DOHH2 (cell line): ENCODE measurements at regions not wholly inside any gene's neighbourhood (a gene's known extent, or its start where the extent isn't known, plus 50 kb on each side); places are given as distances from the start of the nearest gene placed in this dataset.

Experiments used
- H3F3A ChIP-seq: fragments of 200-600 bp; sonication (generic), shearing (Covaris generic); 2 replicates; pipeline ENCODE4 v1.6.0; 2016; ENCODE audit warnings: antibody characterized with exemption, mild to moderate bottlenecking; ENCODE audit not compliant: control insufficient read depth, insufficient read depth
- H3K27ac ChIP-seq: fragments of 200-600 bp; sonication (generic); 2 replicates; pipeline ENCODE4 v1.5.1; 2014; ENCODE audit warnings: low read depth, mild to moderate bottlenecking, low read length, moderate library complexity
- H3K27me3 ChIP-seq: fragments of 200-600 bp; sonication (generic); 2 replicates; pipeline ENCODE4 v1.6.1; 2014; ENCODE audit warnings: mild to moderate bottlenecking, low read length, mixed read lengths; ENCODE audit not compliant: control insufficient read depth
- H3K36me3 ChIP-seq: fragments of 200-600 bp; sonication (generic); 2 replicates; pipeline ENCODE4 v1.6.1; 2014; ENCODE audit warnings: mild to moderate bottlenecking, low read length, moderate library complexity, mixed read lengths; ENCODE audit not compliant: control insufficient read depth
- H3K4me1 ChIP-seq: fragments of 200-600 bp; sonication (generic); 2 replicates; pipeline ENCODE4 v1.6.1; 2014; ENCODE audit warnings: mild to moderate bottlenecking, low read length, mixed read lengths; ENCODE audit not compliant: control insufficient read depth
- H3K4me2 ChIP-seq: fragments of 200-600 bp; sonication (generic); 2 replicates; pipeline ENCODE4 v1.6.0; 2014; ENCODE audit warnings: mild to moderate bottlenecking, low read length, moderate library complexity
- H3K4me3 ChIP-seq: fragments of 200-600 bp; sonication (generic); 2 replicates; pipeline ENCODE4 v1.5.1; 2014; ENCODE audit warnings: mild to moderate bottlenecking, low read length, mixed read lengths
- H3K79me2 ChIP-seq: fragments of 200-600 bp; sonication (generic); 2 replicates; pipeline ENCODE4 v1.6.1; 2014; ENCODE audit warnings: mild to moderate bottlenecking, low read length, mixed read lengths; ENCODE audit not compliant: control insufficient read depth
- H3K9me2 ChIP-seq: fragments of 200-600 bp; sonication (generic); replicated peaks from 2 replicates; pipeline ENCODE4 v1.6.1; 2014; ENCODE audit warnings: mild to moderate bottlenecking, low read length, mixed read lengths; ENCODE audit not compliant: control insufficient read depth
- H3K9me3 ChIP-seq: fragments of 200-600 bp; sonication (generic); 2 replicates; pipeline ENCODE4 v1.6.1; 2014; ENCODE audit warnings: antibody characterized with exemption, low read length, mixed read lengths; ENCODE audit not compliant: control insufficient read depth, insufficient read depth
- H4K20me1 ChIP-seq: fragments of 200-600 bp; sonication (generic); 2 replicates; pipeline ENCODE4 v1.6.0; 2014; ENCODE audit warnings: low read depth, mild to moderate bottlenecking, antibody characterized with exemption, low read length, moderate library complexity; ENCODE audit not compliant: control insufficient read depth, insufficient read depth
- CTCF ChIP-seq: fragments of 200-600 bp; sonication (generic); IDR thresholded peaks from one replicate; pipeline ENCODE4 v1.5.1; 2014; ENCODE audit warnings: antibody characterized with exemption, mild to moderate bottlenecking, low read depth, low read length; ENCODE audit not compliant: poor library complexity, severe bottlenecking
- EZH2phosphoT487 ChIP-seq: fragments of 200-600 bp; sonication (generic); IDR thresholded peaks from 2 replicates; pipeline ENCODE4 v1.6.1; 2017; ENCODE audit warnings: borderline replicate concordance, mild to moderate bottlenecking, antibody characterized with exemption, low read length, moderate library complexity, mixed read lengths

GRCh38 chr12:28802706-28803438 is 346.2 kb upstream of the FAR2 start:
- no peaks in the 10 kb centered on the region for H3K4me1 ChIP-seq
- H3K4me2 ChIP-seq: no peak overlapping the region
- H3K9me3 ChIP-seq: no peaks in the 10 kb centered on the region
- H3K79me2 ChIP-seq: no peaks in the 10 kb centered on the region
- H3F3A ChIP-seq: no peaks in the 10 kb centered on the region
- H3K27ac ChIP-seq: no peak overlapping the region
- no peaks in the 10 kb centered on the region for H3K36me3 ChIP-seq
- H3K9me2 ChIP-seq: no peaks in the 10 kb centered on the region
- no peaks in the 10 kb centered on the region for H3K27me3 ChIP-seq
- no peaks in the 10 kb centered on the region for H4K20me1 ChIP-seq
- no peak overlapping the region for H3K4me3 ChIP-seq
- TF ChIP-seq CTCF: no peak
- TF ChIP-seq EZH2phosphoT487: no peak

GRCh38 chr12:28807535-28807934 is 341.5 kb upstream of the FAR2 start:
- H3K36me3 ChIP-seq: no peaks in the 10 kb centered on the region
- no peaks in the 10 kb centered on the region for H3K9me3 ChIP-seq
- no peaks in the 10 kb centered on the region for H4K20me1 ChIP-seq
- no peak overlapping the region for H3K4me2 ChIP-seq
- no peaks in the 10 kb centered on the region for H3F3A ChIP-seq
- no peaks in the 10 kb centered on the region for H3K79me2 ChIP-seq
- H3K4me3 ChIP-seq: no peak overlapping the region
- no peaks in the 10 kb centered on the region for H3K27me3 ChIP-seq
- no peaks in the 10 kb centered on the region for H3K4me1 ChIP-seq
- no peaks in the 10 kb centered on the region for H3K9me2 ChIP-seq
- no peak for TF ChIP-seq CTCF
- TF ChIP-seq EZH2phosphoT487: no peak
- no peak overlapping the region for H3K27ac ChIP-seq

GRCh38 chr12:28811457-28811856 is 337.6 kb upstream of the FAR2 start:
- no peaks in the 10 kb centered on the region for H4K20me1 ChIP-seq
- H3K4me2 ChIP-seq: no peak overlapping the region
- H3K4me3 ChIP-seq: no peak overlapping the region
- no peaks in the 10 kb centered on the region for H3K27me3 ChIP-seq
- no peaks in the 10 kb centered on the region; the same call in 1 of the 2 replicates for H3K9me3 ChIP-seq
- no peaks in the 10 kb centered on the region for H3K9me2 ChIP-seq
- no peak overlapping the region for H3K27ac ChIP-seq
- H3F3A ChIP-seq: no peaks in the 10 kb centered on the region
- no peaks in the 10 kb centered on the region for H3K79me2 ChIP-seq
- H3K36me3 ChIP-seq: no peaks in the 10 kb centered on the region
- H3K4me1 ChIP-seq: no peaks in the 10 kb centered on the region
- no peak for TF ChIP-seq CTCF
- no peak for TF ChIP-seq EZH2phosphoT487
